Mesendoderm (in vitro differentiated cells): ENCODE measurements at regions not wholly inside any gene's neighbourhood (a gene's known extent, or its start where the extent isn't known, plus 50 kb on each side); places are given as distances from the start of the nearest gene placed in this dataset.
"Not testable (repeated sequence)": the region's sequence is repeated elsewhere in the genome, so short reads cannot be mapped to it uniquely, and the experiment has no call there.

Experiments used
- DNase-seq: peaks from one replicate; pipeline ENCODE4 v3.0.0; 2013
- H2AK5ac ChIP-seq: 2 replicates; pipeline ENCODE4 v1.6.1; 2013; ENCODE audit warnings: low read length, inconsistent platforms
- H2BK120ac ChIP-seq: 2 replicates; pipeline ENCODE4 v1.6.1; 2013; ENCODE audit warnings: low read depth, mild to moderate bottlenecking, low read length, moderate library complexity, mixed read lengths
- H2BK15ac ChIP-seq: replicated peaks from 2 replicates; pipeline ENCODE4 v1.6.1; 2013; ENCODE audit warnings: low read depth, mild to moderate bottlenecking, moderate library complexity
- H2BK5ac ChIP-seq: 2 replicates; pipeline ENCODE4 v1.6.1; 2013; ENCODE audit warnings: low read length, inconsistent platforms
- H3K18ac ChIP-seq: 2 replicates; pipeline ENCODE4 v1.6.1; 2013; ENCODE audit warnings: mild to moderate bottlenecking, low read length, mixed read lengths
- H3K23ac ChIP-seq: one replicate; pipeline ENCODE4 v1.6.1; 2013; ENCODE audit warnings: low read length
- H3K27ac ChIP-seq: 2 replicates; pipeline ENCODE4 v1.5.1; 2013; ENCODE audit warnings: low read depth, mild to moderate bottlenecking, inconsistent platforms, low read length, moderate library complexity
- H3K27me3 ChIP-seq: 2 replicates; pipeline ENCODE4 v1.6.1; 2013; ENCODE audit warnings: low read length, control low read depth, mild to moderate bottlenecking, inconsistent platforms; ENCODE audit not compliant: insufficient read depth, poor library complexity
- H3K36me3 ChIP-seq: 2 replicates; pipeline ENCODE4 v1.6.1; 2013; ENCODE audit warnings: low read length, inconsistent platforms; ENCODE audit not compliant: control insufficient read depth, insufficient read depth
- H3K4ac ChIP-seq: one replicate; pipeline ENCODE4 v1.6.1; 2013; ENCODE audit warnings: low read depth, mild to moderate bottlenecking, low read length, moderate library complexity
- H3K4me1 ChIP-seq: 2 replicates; pipeline ENCODE4 v1.6.1; 2013; ENCODE audit warnings: low read depth, low read length, inconsistent platforms; ENCODE audit not compliant: control insufficient read depth
- H3K4me2 ChIP-seq: 2 replicates; pipeline ENCODE4 v1.6.1; 2013; ENCODE audit warnings: low read length
- H3K4me3 ChIP-seq: 2 replicates; pipeline ENCODE4 v1.5.1; 2013; ENCODE audit warnings: mild to moderate bottlenecking, low read length
- H3K56ac ChIP-seq: one replicate; pipeline ENCODE4 v1.6.1; 2013; ENCODE audit warnings: low read length
- H3K79me1 ChIP-seq: 2 replicates; pipeline ENCODE4 v1.6.1; 2013; ENCODE audit warnings: low read length, inconsistent platforms
- H3K79me2 ChIP-seq: 2 replicates; pipeline ENCODE4 v1.6.1; 2013; ENCODE audit warnings: mild to moderate bottlenecking, low read length; ENCODE audit not compliant: control insufficient read depth, insufficient read depth
- H3K9ac ChIP-seq: 2 replicates; pipeline ENCODE4 v1.6.1; 2013; ENCODE audit warnings: low read length, inconsistent platforms
- H4K5ac ChIP-seq: one replicate; pipeline ENCODE4 v1.6.1; 2013; ENCODE audit warnings: low read length
- H4K8ac ChIP-seq: one replicate; pipeline ENCODE4 v1.6.1; 2013; ENCODE audit warnings: low read depth, mild to moderate bottlenecking, control low read depth, low read length, moderate library complexity
- WGBS: extraction: QIAGEN DNeasy Blood & Tissue Kit; methylation state at CpG from one replicate; pipeline ENCODE4 v1.1.7; 2013; ENCODE audit warnings: low lambda C conversion rate, missing lambda C conversion rate; ENCODE audit not compliant: insufficient coverage; ENCODE audit errors: extremely low coverage; 5-methylcytosine and 5-hydroxymethylcytosine counted together

GRCh38 chr2:116250376-116250775 lies 1564.1 kb upstream of the DDX18 start:
- no peak for DNase-seq
- no peaks in the 10 kb centered on the region for H3K4me1 ChIP-seq
- no peak overlapping the region for H3K56ac ChIP-seq
- no peaks in the 10 kb centered on the region for H3K27me3 ChIP-seq
- H2AK5ac ChIP-seq = no peak overlapping the region
- no peak overlapping the region for H3K18ac ChIP-seq
- H3K9ac ChIP-seq = no peak overlapping the region
- no peak overlapping the region for H2BK120ac ChIP-seq
- H3K4me3 ChIP-seq = no peak overlapping the region
- H3K27ac ChIP-seq = no peak overlapping the region
- no peak overlapping the region for H4K5ac ChIP-seq
- no peak overlapping the region for H4K8ac ChIP-seq
- no peaks in the 10 kb centered on the region for H3K79me1 ChIP-seq
- no peak overlapping the region for H2BK15ac ChIP-seq
- H2BK5ac ChIP-seq = no peak overlapping the region
- H3K4ac ChIP-seq = no peak overlapping the region
- H3K23ac ChIP-seq = no peak overlapping the region
- WGBS = no CpG with 5 or more reads among the region's 4 CpGs
- H3K79me2 ChIP-seq = no peaks in the 10 kb centered on the region
- H3K36me3 ChIP-seq = no peaks in the 10 kb centered on the region
- no peak overlapping the region for H3K4me2 ChIP-seq

GRCh38 chr2:116264872-116265271 lies 1549.6 kb upstream of the DDX18 start:
- H3K4ac ChIP-seq = no peak overlapping the region
- H3K23ac ChIP-seq = no peak overlapping the region
- H2BK5ac ChIP-seq = no peak overlapping the region
- no peak overlapping the region for H2AK5ac ChIP-seq
- no peak for DNase-seq
- H3K56ac ChIP-seq = no peak overlapping the region
- no peaks in the 10 kb centered on the region for H3K4me1 ChIP-seq
- H2BK15ac ChIP-seq = no peak overlapping the region
- no peak overlapping the region for H3K4me2 ChIP-seq
- WGBS = no CpG with 5 or more reads among the region's 5 CpGs
- H3K27ac ChIP-seq = no peak overlapping the region
- H4K5ac ChIP-seq = no peak overlapping the region
- no peak overlapping the region for H2BK120ac ChIP-seq
- H3K18ac ChIP-seq = no peak overlapping the region
- H4K8ac ChIP-seq = no peak overlapping the region
- H3K36me3 ChIP-seq = no peaks in the 10 kb centered on the region
- no peak overlapping the region for H3K4me3 ChIP-seq
- H3K9ac ChIP-seq = no peak overlapping the region
- H3K27me3 ChIP-seq = no peaks in the 10 kb centered on the region
- no peaks in the 10 kb centered on the region for H3K79me1 ChIP-seq
- no peaks in the 10 kb centered on the region for H3K79me2 ChIP-seq

GRCh38 chr2:116269040-116269439 lies 1545.5 kb upstream of the DDX18 start:
- Histone ChIP-seq H3K79me2 (no peaks in the 10 kb centered on the region), H3K4me3 (no peak overlapping the region), H3K36me3 (no peaks in the 10 kb centered on the region), H3K4me1 (no peaks in the 10 kb centered on the region), H4K8ac (no peak overlapping the region), H3K56ac (no peak overlapping the region), H2BK120ac (no peak overlapping the region), H2AK5ac (no peak overlapping the region), H3K18ac (no peak overlapping the region), H3K27me3 (no peaks in the 10 kb centered on the region), H3K27ac (no peak overlapping the region), H3K4ac (no peak overlapping the region), H3K23ac (no peak overlapping the region), H3K79me1 (no peaks in the 10 kb centered on the region), H2BK15ac (no peak overlapping the region), H3K9ac (no peak overlapping the region), H3K4me2 (no peak overlapping the region), H2BK5ac (no peak overlapping the region), H4K5ac (no peak overlapping the region)
- no peak for DNase-seq
- no CpG with 5 or more reads among the region's 13 CpGs for WGBS

GRCh38 chr2:116304328-116304727 lies 1510.2 kb upstream of the DDX18 start:
- H3K4me1 ChIP-seq = no peaks in the 10 kb centered on the region
- no peak overlapping the region for H3K9ac ChIP-seq
- no peak overlapping the region for H3K23ac ChIP-seq
- no peak overlapping the region for H2BK120ac ChIP-seq
- no peak overlapping the region for H3K4me3 ChIP-seq
- H2BK5ac ChIP-seq = no peak overlapping the region
- no peak for DNase-seq
- H2AK5ac ChIP-seq = no peak overlapping the region
- no peak overlapping the region for H4K5ac ChIP-seq
- no peak overlapping the region for H3K56ac ChIP-seq
- H2BK15ac ChIP-seq = no peak overlapping the region
- no peak overlapping the region for H3K27ac ChIP-seq
- H3K18ac ChIP-seq = no peak overlapping the region
- H3K27me3 ChIP-seq = no peaks in the 10 kb centered on the region
- H3K4ac ChIP-seq = no peak overlapping the region
- H3K79me2 ChIP-seq = no peaks in the 10 kb centered on the region
- H4K8ac ChIP-seq = no peak overlapping the region
- no peaks in the 10 kb centered on the region for H3K79me1 ChIP-seq
- H3K36me3 ChIP-seq = no peaks in the 10 kb centered on the region
- WGBS = no CpG with 5 or more reads among the region's 1 CpG
- H3K4me2 ChIP-seq = no peak overlapping the region

GRCh38 chr2:116317111-116317510 lies 1497.4 kb upstream of the DDX18 start:
- H3K4me3 ChIP-seq = no peak overlapping the region
- no peak overlapping the region for H2BK120ac ChIP-seq
- no peak overlapping the region for H3K4me2 ChIP-seq
- H3K4ac ChIP-seq = no peak overlapping the region
- no peak overlapping the region for H4K8ac ChIP-seq
- no CpG with 5 or more reads among the region's 2 CpGs for WGBS
- DNase-seq = no peak
- H3K4me1 ChIP-seq = no peaks in the 10 kb centered on the region
- H2BK15ac ChIP-seq = no peak overlapping the region
- no peaks in the 10 kb centered on the region for H3K27me3 ChIP-seq
- H3K36me3 ChIP-seq = no peaks in the 10 kb centered on the region
- H4K5ac ChIP-seq = no peak overlapping the region
- H2AK5ac ChIP-seq = no peak overlapping the region
- no peaks in the 10 kb centered on the region for H3K79me2 ChIP-seq
- no peak overlapping the region for H3K23ac ChIP-seq
- H3K18ac ChIP-seq = no peak overlapping the region
- no peaks in the 10 kb centered on the region for H3K79me1 ChIP-seq
- H2BK5ac ChIP-seq = no peak overlapping the region
- no peak overlapping the region for H3K9ac ChIP-seq
- H3K27ac ChIP-seq = no peak overlapping the region
- no peak overlapping the region for H3K56ac ChIP-seq

GRCh38 chr2:116318551-116318950 lies 1495.9 kb upstream of the DDX18 start:
- WGBS = no CpG with 5 or more reads among the region's 8 CpGs
- not testable (repeated sequence) for H2BK120ac ChIP-seq

More at GRCh38 chr2:116318551-116318950, 1495.9 kb upstream of the DDX18 start:
- H2AK5ac ChIP-seq, H2BK15ac ChIP-seq, H3K27me3 ChIP-seq, H3K36me3 ChIP-seq, H3K79me1 ChIP-seq, H3K23ac ChIP-seq, H3K4me1 ChIP-seq, H4K8ac ChIP-seq, H3K56ac ChIP-seq, H3K9ac ChIP-seq, H3K4ac ChIP-seq, H3K18ac ChIP-seq, H3K4me3 ChIP-seq, H3K27ac ChIP-seq, H3K79me2 ChIP-seq, H3K4me2 ChIP-seq, H4K5ac ChIP-seq, H2BK5ac ChIP-seq: not testable (repeated sequence)
- DNase-seq = peak; percentile 31
